ENCODE measurements at regions not wholly inside any gene's neighbourhood (a gene's known extent, or its start where the extent isn't known, plus 50 kb on each side); places are given as distances from the start of the nearest gene placed in this dataset.
"Not testable (repeated sequence)": the region's sequence is repeated elsewhere in the genome, so short reads cannot be mapped to it uniquely, and the experiment has no call there.

GRCh38 chr9:90706230-90706629, 63.6 kb upstream of the DIRAS2 start:
- Histone ChIP-seq H4K20me1 (no peaks in the 10 kb centered on the region), H3K36me3 (no peaks in the 10 kb centered on the region), H3K9me3 (no peaks in the 10 kb centered on the region), H3K4me3 (no peak overlapping the region), H3K4me2 (no peak overlapping the region), H3K27ac (no peak overlapping the region), H3K4me1 (no peaks in the 10 kb centered on the region), H3K9ac (no peak overlapping the region), H3K27me3 (no peaks in the 10 kb centered on the region)
- no peak for TF ChIP-seq Cebpa-rat (IDR thresholded peaks at IDR 0.05)

DNA sequence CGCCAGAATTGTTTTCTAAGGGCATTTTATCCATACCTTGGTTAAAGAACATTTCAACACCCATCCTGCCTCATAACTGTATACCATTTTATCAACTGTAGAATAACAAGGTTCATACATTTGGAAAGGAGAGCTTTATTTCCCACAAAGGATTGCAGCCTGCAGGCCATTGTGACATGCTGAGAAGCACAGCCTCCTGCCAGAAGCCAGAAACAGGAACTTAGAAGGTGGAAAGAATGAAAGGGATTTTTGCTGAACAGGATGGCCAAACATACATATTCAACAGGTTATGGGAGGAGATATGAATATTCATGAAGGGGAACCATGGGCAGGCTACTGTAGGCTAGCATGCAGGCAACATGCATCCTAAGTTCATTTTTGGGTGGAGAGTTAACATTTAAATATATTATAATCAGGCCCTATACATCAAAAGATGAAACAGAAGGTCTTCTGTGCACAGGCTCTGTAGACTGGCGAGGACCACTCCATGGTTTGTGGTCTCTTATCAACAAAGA, 59.9 kb upstream of the DIRAS2 start:
- no peaks in the 10 kb centered on the region for H3K27me3 ChIP-seq
- no peak overlapping the region for H3K27ac ChIP-seq
- H3K9me3 ChIP-seq, result no peaks in the 10 kb centered on the region
- no peak for TF ChIP-seq Cebpa-rat (IDR thresholded peaks at IDR 0.05)
- no peaks in the 10 kb centered on the region for H3K4me1 ChIP-seq
- no peak overlapping the region for H3K4me3 ChIP-seq
- no peaks in the 10 kb centered on the region for H4K20me1 ChIP-seq
- H3K4me2 ChIP-seq, result no peak overlapping the region
- no peak overlapping the region for H3K9ac ChIP-seq
- H3K36me3 ChIP-seq, result no peaks in the 10 kb centered on the region

DNA sequence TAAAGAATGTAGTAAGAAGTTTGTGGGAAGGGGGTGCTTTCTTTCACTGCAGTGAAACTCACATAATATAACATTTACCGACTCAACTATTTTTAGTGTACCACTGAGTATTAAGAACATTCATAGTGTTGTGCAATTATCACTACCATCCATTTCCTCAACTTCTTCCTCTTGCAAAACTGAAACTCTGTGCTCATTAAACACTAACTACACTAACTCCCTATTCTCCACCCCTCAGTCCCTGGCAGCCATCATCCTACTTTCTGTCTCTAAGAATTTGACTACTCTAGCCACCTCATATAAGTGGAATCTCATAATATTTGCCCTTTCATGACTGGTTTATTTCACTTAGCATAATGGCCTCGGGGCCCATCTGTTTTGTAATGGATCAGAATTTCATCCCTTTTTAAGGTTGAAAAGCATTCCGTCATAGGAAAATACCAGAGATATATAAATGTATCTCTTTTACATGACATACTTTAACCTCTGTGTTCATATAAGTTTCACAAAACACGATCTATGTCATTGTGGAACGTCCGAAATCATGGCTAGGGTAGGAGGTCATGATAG, 56.3 kb upstream of the DIRAS2 start:
- no peak for TF ChIP-seq Cebpa-rat (IDR thresholded peaks at IDR 0.05)
- Histone ChIP-seq H3K27me3 (no peaks in the 10 kb centered on the region), H3K4me2 (no peak overlapping the region), H3K9me3 (no peaks in the 10 kb centered on the region), H4K20me1 (no peaks in the 10 kb centered on the region), H3K4me1 (no peaks in the 10 kb centered on the region), H3K9ac (no peak overlapping the region), H3K36me3 (no peaks in the 10 kb centered on the region), H3K4me3 (no peak overlapping the region), H3K27ac (no peak overlapping the region)

DNA sequence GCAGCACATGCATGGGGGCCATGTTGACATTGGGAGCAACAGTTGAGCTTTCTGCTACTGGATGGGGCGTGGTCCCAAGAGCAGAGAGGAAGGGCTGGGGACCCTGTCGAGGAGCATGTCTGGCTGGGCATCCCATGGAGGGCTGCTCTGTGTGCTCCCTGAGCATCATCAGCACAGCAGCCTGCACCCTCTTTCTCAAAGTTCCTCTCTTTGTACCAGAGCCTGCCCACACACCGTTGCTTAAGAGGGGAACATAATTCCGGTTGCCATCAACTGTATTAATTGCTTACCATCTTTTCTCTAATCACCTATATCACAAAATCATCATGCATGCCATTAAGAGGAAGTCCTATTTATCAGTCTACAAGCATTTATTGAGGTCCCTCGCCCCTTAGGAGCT, 55.2 kb upstream of the DIRAS2 start:
- H3K27me3 ChIP-seq, result no peaks in the 10 kb centered on the region
- no peak overlapping the region for H3K9ac ChIP-seq
- no peak overlapping the region for H3K4me2 ChIP-seq
- no peak for TF ChIP-seq Cebpa-rat (IDR thresholded peaks at IDR 0.05)
- H3K4me3 ChIP-seq, result no peak overlapping the region
- H3K9me3 ChIP-seq, result no peaks in the 10 kb centered on the region
- no peaks in the 10 kb centered on the region for H3K4me1 ChIP-seq
- H4K20me1 ChIP-seq, result no peaks in the 10 kb centered on the region
- H3K36me3 ChIP-seq, result no peaks in the 10 kb centered on the region
- no peak overlapping the region for H3K27ac ChIP-seq

GRCh38 chr9:90694187-90694586, 51.6 kb upstream of the DIRAS2 start:
- H3K27me3 ChIP-seq, H3K36me3 ChIP-seq, H3K27ac ChIP-seq, H3K4me3 ChIP-seq, H3K9me3 ChIP-seq, H3K4me2 ChIP-seq, H4K20me1 ChIP-seq, H3K4me1 ChIP-seq, H3K9ac ChIP-seq: not testable (repeated sequence)

Measured in BLaER1 (cell line).